PFSK-1 (cell line): ENCODE measurements at regions not wholly inside any gene's neighbourhood (a gene's known extent, or its start where the extent isn't known, plus 50 kb on each side); places are given as distances from the start of the nearest gene placed in this dataset.

Experiments
- FOXP2 ChIP-seq: optimal IDR thresholded peaks from 2 replicates; pipeline ENCODE3; 2011; ENCODE audit warnings: borderline replicate concordance, control low read depth, inconsistent platforms; ENCODE audit not compliant: insufficient read depth; ENCODE audit errors: extremely low read length, extremely low read depth
- POLR2AphosphoS5 ChIP-seq: IDR thresholded peaks from 2 replicates; pipeline ENCODE4 v1.6.1; 2012; ENCODE audit warnings: low read depth, mild to moderate bottlenecking, control low read depth, low read length, moderate library complexity
- REST ChIP-seq, 2 experiments: IDR thresholded peaks; 2 replicates each; pipeline versions ENCODE4 v1.6.1 to v1.8.0; 2011 to 2012; ENCODE audit warnings: low read depth in 2 of 2, low read length in 2 of 2, control low read depth in 1 of 2, inconsistent platforms in 1 of 2, mild to moderate bottlenecking in 1 of 2, moderate library complexity in 1 of 2; ENCODE audit not compliant: insufficient read depth in 1 of 2
- SIN3A ChIP-seq: IDR thresholded peaks from 2 replicates; pipeline ENCODE4 v1.6.1; 2012; ENCODE audit warnings: mild to moderate bottlenecking, low read length, moderate library complexity, borderline replicate concordance; ENCODE audit not compliant: insufficient read depth
- TAF1 ChIP-seq: IDR thresholded peaks from 2 replicates; pipeline ENCODE4 v1.6.1; 2012; ENCODE audit warnings: low read length, control low read depth, borderline replicate concordance; ENCODE audit not compliant: insufficient read depth

- TF ChIP-seq POLR2AphosphoS5, result no peak
- TF ChIP-seq TAF1, result no peak
- TF ChIP-seq REST (IDR thresholded peaks at IDR 0.05; ENCODE audit: insufficient read depth in 1 of 2, low read depth in 2 of 2, low read length in 2 of 2), result no peak
- no peak for TF ChIP-seq FOXP2
- no peak for TF ChIP-seq SIN3A
Measured at GRCh38 chr5:174623018-174623417, 101.4 kb upstream of the MSX2 start.
